Kidney epithelial cell (primary cell): ENCODE measurements at regions not wholly inside any gene's neighbourhood (a gene's known extent, or its start where the extent isn't known, plus 50 kb on each side); places are given as distances from the start of the nearest gene placed in this dataset.

Experiments used
- DNase-seq: peaks from one replicate; pipeline ENCODE4 v3.0.0-alpha.2; 2010; ENCODE audit warnings: low read depth
- H3K27me3 ChIP-seq: 2 replicates; pipeline ENCODE4 v1.6.0; 2011; ENCODE audit warnings: low read length; ENCODE audit not compliant: control insufficient read depth, insufficient read depth
- H3K36me3 ChIP-seq: 2 replicates; pipeline ENCODE4 v1.5.1; 2011; ENCODE audit warnings: low read length; ENCODE audit not compliant: control insufficient read depth, insufficient read depth
- H3K4me3 ChIP-seq: 2 replicates; pipeline ENCODE4 v1.5.1; 2011; ENCODE audit warnings: low read depth, mild to moderate bottlenecking, control low read depth, low read length
- TF ChIP-seq, protein P1 (sequence below): IDR thresholded peaks from 2 replicates; pipeline ENCODE4 v1.5.1; 2011; ENCODE audit warnings: mild to moderate bottlenecking, moderate library complexity, low read length, control low read depth, inconsistent platforms; ENCODE audit not compliant: insufficient read depth, poor library complexity, severe bottlenecking

DNA sequence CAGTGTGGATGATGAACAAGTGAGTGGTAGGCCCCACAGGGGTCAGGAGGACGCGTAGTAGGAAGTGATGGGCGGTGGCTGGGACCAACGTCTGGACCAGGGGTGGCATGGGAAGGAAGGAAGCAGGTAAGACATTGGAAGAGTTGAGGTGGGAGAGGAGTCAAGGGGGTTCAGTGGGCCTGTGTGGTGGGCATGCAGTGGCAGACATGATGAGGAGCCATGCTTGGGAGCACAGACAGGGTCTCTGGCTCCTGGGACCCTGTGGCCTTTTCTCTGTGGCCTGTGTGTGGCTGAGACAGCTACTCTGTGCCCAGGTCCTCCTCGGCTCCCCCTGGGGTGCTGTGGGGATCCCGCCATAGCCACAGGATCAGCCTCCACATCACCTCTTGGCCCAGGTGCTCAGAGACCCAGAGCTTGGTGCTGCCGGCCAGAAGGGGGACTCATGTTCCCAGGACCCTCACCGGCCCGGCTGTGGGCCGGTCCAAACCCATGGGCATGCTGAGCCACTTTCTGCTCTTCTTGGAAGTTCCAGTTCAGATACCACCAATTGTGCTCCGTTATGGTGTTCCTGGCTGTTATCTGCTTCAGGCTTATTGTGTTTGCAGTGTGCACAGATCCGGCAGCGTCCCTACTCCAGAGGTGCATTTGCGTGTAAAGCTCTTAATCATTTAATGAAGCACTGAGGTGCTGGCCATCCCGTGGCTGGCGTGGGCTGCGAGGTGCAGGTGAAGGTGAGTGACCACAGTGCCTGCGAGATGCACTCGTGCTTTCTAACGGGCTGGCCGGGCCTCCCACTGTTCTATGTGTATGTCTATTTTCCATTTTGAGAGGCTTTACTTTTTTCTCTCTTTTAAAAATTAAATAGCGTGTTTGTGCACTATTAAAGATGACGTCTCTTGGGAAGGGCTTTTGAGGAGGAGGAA lies 147.9 kb downstream of the TEX29 start:
- Histone ChIP-seq H3K4me3 (no peak overlapping the region), H3K36me3 (no peaks in the 10 kb centered on the region)
- DNase-seq = no peak

DNA sequence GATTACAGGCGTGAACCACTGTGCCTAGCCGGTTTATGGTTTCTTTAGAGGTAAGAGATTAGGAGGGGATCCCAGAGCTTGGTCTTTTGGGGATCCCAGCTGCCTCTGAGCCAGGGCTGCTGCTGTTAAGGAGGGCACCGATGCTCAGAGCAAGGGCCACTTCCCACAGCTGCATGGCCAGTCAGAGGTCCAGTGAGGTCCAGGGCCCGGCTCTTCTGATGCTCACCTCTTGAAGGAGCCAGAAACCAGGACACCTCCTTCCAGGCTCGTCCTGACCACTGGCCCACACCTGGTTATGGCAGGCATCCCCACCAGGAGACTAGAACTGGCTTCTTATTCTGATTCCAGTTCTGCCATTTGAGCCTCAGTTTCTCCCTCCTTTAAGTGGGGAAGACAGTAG lies 149.0 kb downstream of the TEX29 start:
- TF ChIP-seq, protein P1, sequence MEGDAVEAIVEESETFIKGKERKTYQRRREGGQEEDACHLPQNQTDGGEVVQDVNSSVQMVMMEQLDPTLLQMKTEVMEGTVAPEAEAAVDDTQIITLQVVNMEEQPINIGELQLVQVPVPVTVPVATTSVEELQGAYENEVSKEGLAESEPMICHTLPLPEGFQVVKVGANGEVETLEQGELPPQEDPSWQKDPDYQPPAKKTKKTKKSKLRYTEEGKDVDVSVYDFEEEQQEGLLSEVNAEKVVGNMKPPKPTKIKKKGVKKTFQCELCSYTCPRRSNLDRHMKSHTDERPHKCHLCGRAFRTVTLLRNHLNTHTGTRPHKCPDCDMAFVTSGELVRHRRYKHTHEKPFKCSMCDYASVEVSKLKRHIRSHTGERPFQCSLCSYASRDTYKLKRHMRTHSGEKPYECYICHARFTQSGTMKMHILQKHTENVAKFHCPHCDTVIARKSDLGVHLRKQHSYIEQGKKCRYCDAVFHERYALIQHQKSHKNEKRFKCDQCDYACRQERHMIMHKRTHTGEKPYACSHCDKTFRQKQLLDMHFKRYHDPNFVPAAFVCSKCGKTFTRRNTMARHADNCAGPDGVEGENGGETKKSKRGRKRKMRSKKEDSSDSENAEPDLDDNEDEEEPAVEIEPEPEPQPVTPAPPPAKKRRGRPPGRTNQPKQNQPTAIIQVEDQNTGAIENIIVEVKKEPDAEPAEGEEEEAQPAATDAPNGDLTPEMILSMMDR = no peak
- no peaks in the 10 kb centered on the region for H3K27me3 ChIP-seq
- no peak for DNase-seq
- no peak overlapping the region for H3K4me3 ChIP-seq
- no peaks in the 10 kb centered on the region for H3K36me3 ChIP-seq

More for the DNA sequence above, 147.9 kb downstream of the TEX29 start:
- no peaks in the 10 kb centered on the region for H3K27me3 ChIP-seq
- TF ChIP-seq, protein P1 = no peak

GRCh38 chr13:111469916-111470506 lies 149.6 kb downstream of the TEX29 start:
- Histone ChIP-seq H3K27me3 (peaks cover 3% of the 10 kb centered on the region), H3K36me3 (no peaks in the 10 kb centered on the region), H3K4me3 (no peak overlapping the region)
- TF ChIP-seq, protein P1 = no peak
- DNase-seq = no peak

GRCh38 chr13:111470933-111471332 lies 150.5 kb downstream of the TEX29 start:
- peaks cover 3% of the 10 kb centered on the region for H3K27me3 ChIP-seq
- H3K36me3 ChIP-seq = no peaks in the 10 kb centered on the region
- TF ChIP-seq, protein P1 = no peak
- DNase-seq = no peak
- H3K4me3 ChIP-seq = no peak overlapping the region

GRCh38 chr13:111472083-111472482 lies 151.6 kb downstream of the TEX29 start:
- H3K27me3 ChIP-seq = peaks cover 3% of the 10 kb centered on the region
- H3K4me3 ChIP-seq = no peak overlapping the region
- TF ChIP-seq, protein P1 = no peak
- H3K36me3 ChIP-seq = no peaks in the 10 kb centered on the region
- no peak for DNase-seq
